GM12873 (cell line): ENCODE measurements at regions not wholly inside any gene's neighbourhood (a gene's known extent, or its start where the extent isn't known, plus 50 kb on each side); places are given as distances from the start of the nearest gene placed in this dataset.

Source experiments
- TF ChIP-seq, protein P1 (sequence below): IDR thresholded peaks from 2 replicates; pipeline ENCODE4 v1.5.1; 2012; ENCODE audit warnings: low read depth, mild to moderate bottlenecking, moderate library complexity, low read length, control low read depth; ENCODE audit not compliant: insufficient read depth; ENCODE audit errors: missing control alignments

DNA sequence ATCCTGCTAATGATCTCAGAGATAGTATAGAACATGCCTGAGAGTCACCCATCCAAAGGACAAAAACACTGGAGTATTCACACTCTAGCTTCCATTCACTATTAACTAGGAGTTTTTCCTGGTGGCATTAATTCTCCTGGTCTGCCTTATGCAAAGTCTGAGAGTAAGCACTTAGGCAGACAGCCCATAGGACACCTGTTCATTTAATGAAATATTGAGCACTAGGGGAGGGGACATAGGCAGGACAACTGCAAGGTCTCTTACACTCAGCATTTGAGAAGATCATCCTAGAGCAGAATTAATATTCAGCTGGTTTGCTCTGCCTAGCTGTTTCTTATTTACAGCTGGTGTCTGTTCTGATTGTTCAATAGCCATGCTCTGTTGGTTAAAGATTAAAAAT lies 508.5 kb downstream of the CENPC start:
- TF ChIP-seq, protein P1, sequence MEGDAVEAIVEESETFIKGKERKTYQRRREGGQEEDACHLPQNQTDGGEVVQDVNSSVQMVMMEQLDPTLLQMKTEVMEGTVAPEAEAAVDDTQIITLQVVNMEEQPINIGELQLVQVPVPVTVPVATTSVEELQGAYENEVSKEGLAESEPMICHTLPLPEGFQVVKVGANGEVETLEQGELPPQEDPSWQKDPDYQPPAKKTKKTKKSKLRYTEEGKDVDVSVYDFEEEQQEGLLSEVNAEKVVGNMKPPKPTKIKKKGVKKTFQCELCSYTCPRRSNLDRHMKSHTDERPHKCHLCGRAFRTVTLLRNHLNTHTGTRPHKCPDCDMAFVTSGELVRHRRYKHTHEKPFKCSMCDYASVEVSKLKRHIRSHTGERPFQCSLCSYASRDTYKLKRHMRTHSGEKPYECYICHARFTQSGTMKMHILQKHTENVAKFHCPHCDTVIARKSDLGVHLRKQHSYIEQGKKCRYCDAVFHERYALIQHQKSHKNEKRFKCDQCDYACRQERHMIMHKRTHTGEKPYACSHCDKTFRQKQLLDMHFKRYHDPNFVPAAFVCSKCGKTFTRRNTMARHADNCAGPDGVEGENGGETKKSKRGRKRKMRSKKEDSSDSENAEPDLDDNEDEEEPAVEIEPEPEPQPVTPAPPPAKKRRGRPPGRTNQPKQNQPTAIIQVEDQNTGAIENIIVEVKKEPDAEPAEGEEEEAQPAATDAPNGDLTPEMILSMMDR: no peak

DNA sequence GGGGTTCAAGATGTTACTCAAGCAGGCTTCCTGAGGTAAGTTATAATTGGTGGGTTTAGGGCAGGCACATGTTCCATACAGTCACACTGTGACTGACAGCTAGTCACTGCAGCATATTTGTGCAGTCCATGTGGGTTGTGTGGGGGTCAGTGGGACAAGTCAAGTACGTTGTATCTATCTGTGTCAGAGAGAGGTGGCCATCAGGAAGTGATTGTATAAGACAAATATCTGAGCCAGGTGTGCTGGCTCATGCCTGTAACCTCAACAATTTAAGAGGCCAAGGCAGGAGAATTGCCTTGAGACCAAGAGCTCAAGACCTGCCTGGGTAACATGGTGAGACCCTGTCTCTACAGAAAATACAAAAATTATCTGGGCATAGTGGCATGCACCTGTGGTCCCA lies 509.3 kb downstream of the CENPC start:
- TF ChIP-seq, protein P1: no peak

DNA sequence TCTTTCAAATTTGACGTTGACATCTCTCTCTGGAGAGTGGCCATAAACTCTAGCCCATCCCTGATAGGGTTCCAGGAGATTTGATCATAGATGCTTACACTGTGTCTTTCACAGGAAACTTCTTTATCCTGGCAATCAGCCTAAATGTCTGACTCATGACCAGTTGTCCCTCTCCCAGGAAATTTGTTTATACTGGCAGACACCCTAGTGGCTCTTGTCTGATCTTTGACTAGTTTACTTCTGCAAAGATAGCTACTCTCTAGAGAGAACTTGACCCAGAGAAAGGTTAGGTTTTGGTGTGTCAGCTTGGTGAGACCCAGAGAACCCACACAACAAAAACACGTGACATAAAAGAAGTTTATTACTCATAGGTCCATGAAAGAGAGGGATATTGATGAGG lies 509.8 kb downstream of the CENPC start:
- TF ChIP-seq, protein P1: no peak

DNA sequence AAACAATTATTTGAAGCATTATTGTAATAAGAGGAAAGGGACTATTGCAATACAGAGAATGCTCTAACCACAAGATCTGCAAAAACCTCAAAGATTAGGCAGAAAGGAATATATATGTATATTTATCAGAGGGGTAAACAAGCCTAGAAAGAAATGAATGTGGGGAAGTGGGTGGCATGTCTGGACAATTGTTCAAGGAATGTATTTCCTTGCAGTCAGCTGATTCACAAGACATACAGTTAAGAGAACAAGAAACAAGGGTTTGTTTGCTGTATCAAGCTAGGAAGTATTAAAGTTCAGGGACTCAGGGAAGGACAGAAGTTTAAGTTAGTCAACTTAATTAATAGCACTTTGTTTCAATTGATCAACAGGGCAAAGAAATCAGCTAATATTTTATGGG lies 514.7 kb downstream of the CENPC start:
- TF ChIP-seq, protein P1: no peak

DNA sequence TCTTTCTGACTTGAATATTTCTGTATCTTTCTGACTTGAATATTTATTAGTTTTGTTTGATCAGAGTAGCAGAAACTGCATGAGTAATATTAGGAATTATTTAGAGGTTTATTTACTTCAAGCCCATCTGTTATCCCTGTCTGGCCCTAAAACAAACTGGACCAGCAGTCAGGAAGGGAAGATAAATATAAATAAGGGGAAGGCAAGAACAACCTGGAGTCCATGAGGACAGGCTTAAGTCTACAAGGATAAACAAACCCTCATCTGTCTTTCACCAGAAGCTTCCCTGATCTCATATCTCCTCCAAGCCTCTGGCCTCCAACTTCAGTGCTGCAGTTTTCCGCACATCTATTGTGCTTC lies 524.9 kb downstream of the CENPC start:
- TF ChIP-seq, protein P1: no peak

DNA sequence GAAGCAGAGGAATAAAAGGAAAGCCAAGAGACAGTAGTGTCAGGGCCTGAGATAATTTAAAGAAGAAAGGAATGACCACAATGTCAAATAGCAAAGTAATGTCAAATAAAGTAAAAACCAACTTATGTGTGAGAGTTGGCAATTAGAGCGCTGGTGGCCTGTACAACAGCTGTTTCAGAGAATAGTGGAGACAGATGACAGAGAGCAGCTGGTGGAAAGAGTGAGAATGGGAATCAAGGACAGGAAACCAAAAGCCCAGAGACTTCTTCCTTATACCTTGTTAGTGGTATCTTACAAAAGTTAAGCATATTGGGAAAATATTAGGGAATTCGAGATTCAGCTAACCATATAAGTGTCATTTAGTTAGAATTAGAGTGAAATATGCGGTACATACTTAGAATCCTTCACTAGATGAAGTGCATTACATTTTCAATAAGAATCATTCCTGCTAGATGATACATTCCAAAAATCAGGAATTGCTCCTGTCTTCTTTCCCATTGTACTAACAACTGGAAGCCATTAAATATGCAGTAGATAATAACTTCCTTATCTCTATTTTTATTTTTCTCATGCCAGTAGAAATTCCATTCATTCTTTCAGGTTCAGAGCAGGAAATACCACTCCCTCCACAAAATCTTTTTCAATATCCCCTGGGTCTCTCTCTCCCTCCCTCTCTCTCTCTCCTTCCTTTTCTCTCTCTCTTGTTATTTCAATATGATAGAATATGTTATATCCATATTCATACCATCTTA lies 525.4 kb downstream of the CENPC start:
- TF ChIP-seq, protein P1: no peak

DNA sequence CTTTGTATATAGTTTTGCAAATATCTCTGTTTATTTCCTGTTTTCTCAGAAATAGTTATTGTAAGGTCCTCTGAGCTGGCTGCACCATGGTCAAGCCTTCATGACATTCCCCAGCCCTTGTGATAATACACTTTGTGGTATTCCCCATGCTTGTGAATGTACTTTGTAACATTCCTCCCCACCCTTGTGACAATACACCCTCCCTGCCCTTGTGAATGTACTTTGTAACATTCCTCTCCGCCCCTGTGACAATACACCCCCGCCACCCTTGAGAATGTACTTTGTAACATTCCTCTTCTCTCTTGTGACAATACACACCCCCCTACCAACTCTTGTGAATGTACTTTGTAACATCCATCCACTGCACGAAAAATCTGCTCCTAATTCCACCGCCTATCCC lies 530.7 kb downstream of the CENPC start:
- TF ChIP-seq, protein P1: no peak
